Erythroblast (primary cell): ENCODE measurements at regions not wholly inside any gene's neighbourhood (a gene's known extent, or its start where the extent isn't known, plus 50 kb on each side); places are given as distances from the start of the nearest gene placed in this dataset.

Experiments
- GATA1 ChIP-seq: IDR thresholded peaks from 2 replicates; pipeline ENCODE4 v1.6.1; 2011; ENCODE audit warnings: low read depth, mild to moderate bottlenecking, control low read depth, low read length, moderate library complexity
- POLR2A ChIP-seq: IDR thresholded peaks from 2 replicates; pipeline ENCODE4 v1.6.1; 2011; ENCODE audit warnings: mild to moderate bottlenecking, low read length

GRCh38 chr10:123573236-123574108 lies 92.7 kb upstream of the GPR26 start:
- TF ChIP-seq POLR2A (no peak), GATA1 (no peak)
